Mesodermal cell (in vitro differentiated cells): ENCODE measurements at regions not wholly inside any gene's neighbourhood (a gene's known extent, or its start where the extent isn't known, plus 50 kb on each side); places are given as distances from the start of the nearest gene placed in this dataset.

Source experiments
- H3K27ac ChIP-seq: 2 replicates; pipeline ENCODE4 v1.7.0; 2013; ENCODE audit warnings: mild to moderate bottlenecking, low read depth, low read length, moderate library complexity; ENCODE audit not compliant: severe bottlenecking
- H3K36me3 ChIP-seq: 2 replicates; pipeline ENCODE4 v1.7.1; 2013; ENCODE audit warnings: mild to moderate bottlenecking, low read length, moderate library complexity; ENCODE audit not compliant: control insufficient read depth, insufficient read depth
- H3K4me1 ChIP-seq: one replicate; pipeline ENCODE4 v1.7.1; 2013; ENCODE audit warnings: mild to moderate bottlenecking, low read length; ENCODE audit not compliant: insufficient read depth, control insufficient read depth, poor library complexity, severe bottlenecking
- H3K4me3 ChIP-seq: 2 replicates; pipeline ENCODE4 v1.7.0; 2013; ENCODE audit warnings: low read length, control low read depth, mild to moderate bottlenecking; ENCODE audit not compliant: insufficient read depth, poor library complexity, severe bottlenecking; ENCODE audit errors: extremely low read depth
- H3K9me3 ChIP-seq: 2 replicates; pipeline ENCODE4 v1.7.1; 2013; ENCODE audit warnings: mild to moderate bottlenecking, low read length, moderate library complexity; ENCODE audit not compliant: control insufficient read depth
- WGBS, 2 experiments: methylation state at CpG; one replicate each; pipeline ENCODE4 v1.1.5; 2013; ENCODE audit warnings: missing lambda C conversion rate in 2 of 2; ENCODE audit not compliant: insufficient coverage in 2 of 2; 5-methylcytosine and 5-hydroxymethylcytosine counted together

GRCh38 chr2:150286730-150287362 is 200.6 kb downstream of the RND3 start:
- no peaks in the 10 kb centered on the region for H3K4me1 ChIP-seq
- H3K27ac ChIP-seq: no peak overlapping the region
- H3K4me3 ChIP-seq: no peak overlapping the region
- no peaks in the 10 kb centered on the region for H3K9me3 ChIP-seq
- H3K36me3 ChIP-seq: no peaks in the 10 kb centered on the region
- 90 to 94% methylated on average over 4 of the region's 6 CpGs for whole genome bisulfite sequencing, 2 experiments

- 80% methylated on average over 1 of the region's 2 CpGs; no CpG with 5 or more reads in 1 of the 2 experiments for WGBS, 2 experiments
- Histone ChIP-seq H3K9me3 (no peaks in the 10 kb centered on the region), H3K27ac (no peak overlapping the region), H3K4me3 (no peak overlapping the region), H3K4me1 (no peaks in the 10 kb centered on the region), H3K36me3 (no peaks in the 10 kb centered on the region)
These were observed 203.4 kb downstream of the RND3 start for GRCh38 chr2:150284116-150284515.

- no peak overlapping the region for H3K27ac ChIP-seq
- no peaks in the 10 kb centered on the region for H3K36me3 ChIP-seq
- no peaks in the 10 kb centered on the region for H3K9me3 ChIP-seq
- WGBS, 2 experiments: 71% methylated on average over 1 of the region's 2 CpGs; no CpG with 5 or more reads in 1 of the 2 experiments
- H3K4me1 ChIP-seq: no peaks in the 10 kb centered on the region
- no peak overlapping the region for H3K4me3 ChIP-seq
These were observed 204.6 kb downstream of the RND3 start for GRCh38 chr2:150282771-150283371.

- H3K4me3 ChIP-seq: no peak overlapping the region
- peaks cover 1% of the 10 kb centered on the region for H3K9me3 ChIP-seq
- no peaks in the 10 kb centered on the region for H3K36me3 ChIP-seq
- WGBS, 2 experiments: 92 to 95% methylated on average over 2 to 4 of the region's 4 CpGs
- H3K4me1 ChIP-seq: no peaks in the 10 kb centered on the region
- no peak overlapping the region for H3K27ac ChIP-seq
These were observed 205.1 kb downstream of the RND3 start for GRCh38 chr2:150282357-150282756.

GRCh38 chr2:150280231-150280630 is 207.2 kb downstream of the RND3 start:
- Histone ChIP-seq H3K36me3 (no peaks in the 10 kb centered on the region), H3K9me3 (peaks cover 15% of the 10 kb centered on the region), H3K27ac (no peak overlapping the region), H3K4me1 (no peaks in the 10 kb centered on the region), H3K4me3 (no peak overlapping the region)
- 100% methylated on average over 1 of the region's 1 CpG; no CpG with 5 or more reads in 1 of the 2 experiments for WGBS, 2 experiments

- Histone ChIP-seq H3K36me3 (no peaks in the 10 kb centered on the region), H3K27ac (no peak overlapping the region), H3K4me1 (no peaks in the 10 kb centered on the region), H3K4me3 (no peak overlapping the region), H3K9me3 (peaks cover 15% of the 10 kb centered on the region)
- WGBS, 2 experiments: no CpG with 5 or more reads among the region's 1 CpG
These were observed 207.8 kb downstream of the RND3 start for GRCh38 chr2:150279686-150280085.

DNA sequence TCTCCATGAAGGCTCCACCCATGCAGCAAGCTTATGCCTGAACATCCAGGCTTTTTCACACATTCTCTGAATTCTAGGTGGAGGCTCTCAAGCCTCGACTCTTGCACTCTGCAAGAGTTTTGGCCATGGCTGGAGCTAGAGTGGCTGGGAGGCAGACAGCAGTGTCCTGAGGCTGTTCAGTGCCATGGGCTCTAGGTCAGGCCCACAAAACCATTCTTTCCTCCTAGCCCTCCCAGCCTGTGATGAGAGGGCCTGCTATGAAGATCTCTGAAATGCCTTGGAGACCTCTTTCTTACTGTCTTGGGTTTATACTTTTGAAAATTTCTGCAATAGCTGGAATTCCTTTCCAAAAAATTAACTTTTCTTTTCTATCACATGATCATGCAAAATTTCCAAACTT is 210.7 kb downstream of the RND3 start:
- no CpG with 5 or more reads among the region's 1 CpG for WGBS, 2 experiments

DNA sequence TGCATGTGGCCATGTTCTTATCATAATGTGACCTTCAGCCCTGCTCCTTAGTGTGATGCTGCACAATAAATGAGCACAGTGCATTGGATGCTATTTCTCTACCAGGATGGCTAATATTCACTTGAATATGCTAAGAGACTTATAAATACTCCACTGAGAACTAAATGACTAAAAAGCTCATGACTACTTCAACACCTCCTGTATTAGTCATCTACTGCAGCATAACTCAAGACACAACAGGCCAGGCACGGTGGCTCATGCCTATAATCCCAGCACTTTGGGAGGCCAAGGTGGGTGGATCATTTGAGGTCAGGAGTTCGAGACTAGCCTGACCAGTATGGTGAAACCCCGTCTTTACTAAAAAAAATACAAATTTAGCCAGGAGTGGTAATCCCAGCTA is 213.4 kb downstream of the RND3 start:
- no peaks in the 10 kb centered on the region for H3K4me1 ChIP-seq
- peaks cover 15% of the 10 kb centered on the region for H3K9me3 ChIP-seq
- no peak overlapping the region for H3K27ac ChIP-seq
- no peaks in the 10 kb centered on the region for H3K36me3 ChIP-seq
- whole genome bisulfite sequencing, 2 experiments: 41 to 90% methylated on average over 2 to 3 of the region's 3 CpGs
- H3K4me3 ChIP-seq: no peak overlapping the region

More for the DNA sequence above, 210.7 kb downstream of the RND3 start:
- no peaks in the 10 kb centered on the region for H3K36me3 ChIP-seq
- peaks cover 15% of the 10 kb centered on the region for H3K9me3 ChIP-seq
- no peaks in the 10 kb centered on the region for H3K4me1 ChIP-seq
- no peak overlapping the region for H3K27ac ChIP-seq
- no peak overlapping the region for H3K4me3 ChIP-seq

DNA sequence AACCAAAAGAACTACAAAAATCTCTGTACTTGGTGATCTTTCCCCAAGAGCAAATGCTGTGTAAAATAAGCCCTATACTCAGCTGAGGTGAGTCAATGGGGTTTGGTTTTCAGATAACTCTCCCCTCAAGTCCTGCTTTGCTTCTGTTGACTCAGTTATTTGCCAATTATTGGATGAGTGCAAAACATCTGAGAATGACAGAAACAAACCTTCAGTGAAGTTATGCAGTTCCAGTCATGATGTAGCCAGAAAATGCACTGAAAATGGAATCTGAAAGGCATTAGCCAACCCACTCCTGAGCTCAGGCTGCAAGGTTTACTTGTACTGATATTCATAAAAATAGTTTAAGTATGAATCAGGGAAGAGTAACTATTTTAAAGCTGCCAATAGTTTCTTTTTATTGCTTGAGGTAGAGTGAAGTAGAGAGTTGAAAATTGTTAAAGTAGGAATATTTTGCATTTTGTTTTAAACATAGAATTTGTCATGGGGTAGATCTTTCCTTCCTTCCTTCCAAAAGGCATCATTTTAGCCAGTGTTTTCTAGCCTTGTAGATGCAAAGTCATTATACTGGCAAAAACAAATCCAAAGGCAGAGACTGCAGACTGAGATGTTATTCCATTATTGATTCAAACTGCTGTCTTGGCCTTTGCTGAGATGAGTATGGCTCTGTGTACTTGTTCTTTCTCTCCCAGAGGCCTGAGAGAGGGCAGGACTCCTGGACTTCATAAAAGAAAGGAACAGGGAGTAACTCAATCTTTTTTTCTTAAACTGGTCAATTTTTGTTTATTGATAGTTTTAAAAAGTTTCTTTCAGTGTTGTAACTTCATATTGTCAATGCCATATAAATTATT is 215.3 kb downstream of the RND3 start:
- peaks cover 12% of the 10 kb centered on the region for H3K9me3 ChIP-seq
- no peaks in the 10 kb centered on the region for H3K36me3 ChIP-seq
- H3K4me1 ChIP-seq: no peaks in the 10 kb centered on the region
- no peak overlapping the region for H3K4me3 ChIP-seq
- no peak overlapping the region for H3K27ac ChIP-seq

DNA sequence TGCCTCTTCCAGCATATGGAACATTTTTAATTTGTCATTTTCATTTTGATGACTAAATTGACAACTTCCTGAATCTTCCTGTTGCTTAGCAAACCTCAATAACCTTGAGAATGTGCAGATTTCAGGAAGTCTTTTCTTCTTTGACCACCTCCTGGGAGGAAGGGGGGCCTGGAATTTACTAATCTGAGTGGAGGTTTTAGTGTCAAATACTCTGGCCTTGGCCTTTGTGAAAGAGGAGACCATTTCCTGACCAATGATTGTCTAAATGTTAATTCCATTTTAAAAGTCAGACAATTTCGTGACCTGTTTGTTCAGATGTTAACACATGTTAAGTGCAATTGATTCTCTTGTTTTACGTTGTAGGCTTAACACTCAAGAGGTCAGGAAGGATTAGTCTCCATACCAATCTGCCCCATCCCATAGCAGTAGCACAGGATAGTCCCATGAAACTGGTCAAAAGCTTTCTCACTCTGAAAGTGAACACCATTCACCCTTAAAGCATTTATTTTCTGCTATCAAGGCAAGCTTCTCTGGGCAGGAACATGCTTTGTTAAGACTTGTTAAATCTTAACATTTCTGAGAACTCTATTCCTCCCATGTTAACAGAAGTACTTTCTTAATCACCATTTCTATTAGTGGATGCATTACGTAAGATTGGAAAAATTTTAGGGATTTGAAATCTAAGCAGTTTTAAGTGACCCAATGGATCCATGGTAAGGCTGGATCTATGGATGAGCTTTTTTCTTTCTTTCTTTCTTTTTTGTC is 219.6 kb downstream of the RND3 start:
- H3K4me1 ChIP-seq: no peaks in the 10 kb centered on the region
- H3K4me3 ChIP-seq: no peak overlapping the region
- H3K27ac ChIP-seq: no peak overlapping the region
- no peaks in the 10 kb centered on the region for H3K9me3 ChIP-seq
- 65% methylated on average over 2 of the region's 3 CpGs; no CpG with 5 or more reads in 1 of the 2 experiments for WGBS, 2 experiments
- H3K36me3 ChIP-seq: no peaks in the 10 kb centered on the region
